Panc1 (cell line): ENCODE measurements at regions not wholly inside any gene's neighbourhood (a gene's known extent, or its start where the extent isn't known, plus 50 kb on each side); places are given as distances from the start of the nearest gene placed in this dataset.

Experiments used
- ATAC-seq: fragments of 200-7000 bp; cut with Tn5 transposase; 2 replicates; pipeline ENCODE4 v1.9.1; 2020; ENCODE audit warnings: mild to moderate bottlenecking, moderate library complexity
- BruUV-seq: library from RNA; stranded (reverse); fragments of 400-500 nt; replicated peaks from 2 replicates; lab custom pipeline; 2021; lab: Mats Ljungman, UMichigan
- CTCF ChIA-PET: fragments of 300-600 bp; sonication (Branson Sonifier 250); formaldehyde crosslinking; loops from one replicate; lab custom pipeline; 2022; ENCODE audit warnings: antibody characterized with exemption; lab: Charles Lee
- POLR2A ChIA-PET: fragments of 300-600 bp; sonication (Branson Sonifier 250); formaldehyde crosslinking; loops from one replicate; lab custom pipeline; 2022; ENCODE audit warnings: antibody characterized with exemption; lab: Charles Lee
- DNase-seq: peaks from one replicate; pipeline ENCODE4 v3.0.0-alpha.2; 2010; ENCODE audit warnings: low read depth, low spot score
- H3K27ac ChIP-seq: 2 replicates; pipeline ENCODE4 v1.5.1; 2011; ENCODE audit warnings: mild to moderate bottlenecking, low read length, inconsistent platforms
- H3K27me3 ChIP-seq: fragments of 200-500 bp; sonication (Bioruptor generic); 2 replicates; pipeline ENCODE4 v1.6.0; 2014; ENCODE audit warnings: low read length, inconsistent platforms; ENCODE audit not compliant: control insufficient read depth, insufficient read depth
- H3K36me3 ChIP-seq: fragments of 200-500 bp; sonication (Bioruptor generic); 2 replicates; pipeline ENCODE4 v1.5.1; 2014; ENCODE audit warnings: inconsistent platforms, mild to moderate bottlenecking, low read length, moderate library complexity; ENCODE audit not compliant: control insufficient read depth, insufficient read depth
- H3K4me1 ChIP-seq: 2 replicates; pipeline ENCODE4 v1.5.1; 2011; ENCODE audit warnings: inconsistent platforms, mild to moderate bottlenecking, low read length, moderate library complexity; ENCODE audit not compliant: control insufficient read depth, insufficient read depth
- H3K4me3 ChIP-seq, 2 experiments: 2 replicates each; pipeline ENCODE4 v1.5.1; 2011 to 2012; ENCODE audit warnings: low read depth in 2 of 2, low read length in 2 of 2, mild to moderate bottlenecking in 2 of 2, inconsistent platforms in 1 of 2, moderate library complexity in 1 of 2
- H3K9me3 ChIP-seq: fragments of 200-500 bp; sonication (Bioruptor generic); 2 replicates; pipeline ENCODE4 v1.5.1; 2014; ENCODE audit warnings: low read depth, mild to moderate bottlenecking, inconsistent platforms, low read length, moderate library complexity; ENCODE audit not compliant: control insufficient read depth, insufficient read depth
- POLR2AphosphoS5 ChIP-seq: IDR thresholded peaks from 2 replicates; pipeline ENCODE4 v1.6.1; 2012; ENCODE audit warnings: mild to moderate bottlenecking, low read depth, low read length, moderate library complexity
- SIN3A ChIP-seq: IDR thresholded peaks from 2 replicates; pipeline ENCODE4 v1.6.1; 2012; ENCODE audit warnings: low read depth, mild to moderate bottlenecking, low read length, moderate library complexity, borderline replicate concordance; ENCODE audit not compliant: insufficient read depth
- TCF7L2 ChIP-seq: IDR thresholded peaks from 2 replicates; pipeline ENCODE4 v1.6.1; 2011; ENCODE audit warnings: mild to moderate bottlenecking, low read depth, low read length, inconsistent platforms
- in situ Hi-C: cut with HindIII; loops from 2 replicates; pipeline ENCODE4 v1.10.0; 2016; ENCODE audit warnings: low sequenced_read_pairs, low pct_unique_long_range_greater_than_20kb
- intact Hi-C: fragments of 100-400 bp; cut with micrococcal nuclease; formaldehyde crosslinking; loops from one replicate; pipeline ENCODE4 v1.10.0; 2022; ENCODE audit not compliant: unreplicated experiment
- TF ChIP-seq, protein P1 (sequence below): fragments of 450-650 bp; IDR thresholded peaks from 2 replicates; pipeline ENCODE4 v1.5.1; 2017; ENCODE audit warnings: mild to moderate bottlenecking
- TF ChIP-seq, protein P2 (sequence below), 2 experiments: IDR thresholded peaks; 2 replicates each; pipeline ENCODE4 v1.6.1; 2011 to 2012; ENCODE audit warnings: low read depth in 2 of 2, control low read depth in 1 of 2, low read length in 1 of 2, mild to moderate bottlenecking in 1 of 2, moderate library complexity in 1 of 2; ENCODE audit not compliant: insufficient read depth in 1 of 2

DNA sequence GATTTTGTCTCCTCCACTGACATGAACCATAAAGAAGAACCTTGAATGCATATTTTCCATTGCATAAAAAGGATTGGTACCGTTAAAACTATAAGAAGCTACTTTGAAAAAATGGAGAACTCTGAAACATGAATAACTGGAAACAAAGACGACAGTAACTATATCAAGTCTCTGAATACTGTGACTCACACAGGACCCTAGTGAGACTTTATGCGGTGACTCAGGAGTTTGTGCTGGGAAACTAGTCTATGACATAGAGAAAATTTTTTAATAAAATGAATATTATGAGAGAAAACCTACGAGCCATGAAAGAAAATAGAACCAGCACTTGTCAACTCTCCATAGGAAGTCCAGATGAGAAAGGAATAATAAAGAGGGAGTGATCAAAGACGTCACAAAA is 339.9 kb upstream of the ADARB2 start:
- no peak overlapping the region for H3K27ac ChIP-seq
- ATAC-seq (no peak), DNase-seq (no peak)
- H3K4me3 ChIP-seq = no peak overlapping the region
- H3K4me1 ChIP-seq = no peaks in the 10 kb centered on the region
- no peaks in the 10 kb centered on the region for H3K36me3 ChIP-seq
- ChIA-PET CTCF (no interaction called here), POLR2A (no interaction called here)
- H3K27me3 ChIP-seq = no peaks in the 10 kb centered on the region
- BruUV-seq = no TSS peak
- intact Hi-C loops = no loop called here
- TF ChIP-seq, protein P1, sequence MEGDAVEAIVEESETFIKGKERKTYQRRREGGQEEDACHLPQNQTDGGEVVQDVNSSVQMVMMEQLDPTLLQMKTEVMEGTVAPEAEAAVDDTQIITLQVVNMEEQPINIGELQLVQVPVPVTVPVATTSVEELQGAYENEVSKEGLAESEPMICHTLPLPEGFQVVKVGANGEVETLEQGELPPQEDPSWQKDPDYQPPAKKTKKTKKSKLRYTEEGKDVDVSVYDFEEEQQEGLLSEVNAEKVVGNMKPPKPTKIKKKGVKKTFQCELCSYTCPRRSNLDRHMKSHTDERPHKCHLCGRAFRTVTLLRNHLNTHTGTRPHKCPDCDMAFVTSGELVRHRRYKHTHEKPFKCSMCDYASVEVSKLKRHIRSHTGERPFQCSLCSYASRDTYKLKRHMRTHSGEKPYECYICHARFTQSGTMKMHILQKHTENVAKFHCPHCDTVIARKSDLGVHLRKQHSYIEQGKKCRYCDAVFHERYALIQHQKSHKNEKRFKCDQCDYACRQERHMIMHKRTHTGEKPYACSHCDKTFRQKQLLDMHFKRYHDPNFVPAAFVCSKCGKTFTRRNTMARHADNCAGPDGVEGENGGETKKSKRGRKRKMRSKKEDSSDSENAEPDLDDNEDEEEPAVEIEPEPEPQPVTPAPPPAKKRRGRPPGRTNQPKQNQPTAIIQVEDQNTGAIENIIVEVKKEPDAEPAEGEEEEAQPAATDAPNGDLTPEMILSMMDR = no peak
- TF ChIP-seq POLR2AphosphoS5 (no peak), TCF7L2 (no peak)
- H3K9me3 ChIP-seq = no peaks in the 10 kb centered on the region
- in situ Hi-C loops = no loop called here

DNA sequence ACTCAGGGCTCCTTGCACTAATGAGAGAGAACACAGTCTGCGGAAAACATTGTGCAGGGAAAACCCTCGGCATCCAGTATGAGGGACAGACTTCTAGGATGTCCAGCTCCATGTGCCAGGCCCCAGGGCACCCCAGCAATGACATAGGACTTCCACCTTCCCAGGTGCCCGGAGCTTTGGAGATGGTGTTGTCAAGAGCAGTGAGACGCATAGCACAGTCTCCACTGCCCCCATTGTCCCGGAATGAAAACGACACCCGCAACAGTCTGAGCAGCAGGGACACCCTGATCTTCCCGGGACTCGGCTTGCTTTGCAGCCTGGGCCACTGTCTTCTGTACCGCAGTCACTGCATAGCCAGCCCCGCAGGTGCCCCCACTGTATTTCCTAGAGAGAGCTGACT is 339.2 kb upstream of the ADARB2 start:
- TF ChIP-seq, protein P2, sequence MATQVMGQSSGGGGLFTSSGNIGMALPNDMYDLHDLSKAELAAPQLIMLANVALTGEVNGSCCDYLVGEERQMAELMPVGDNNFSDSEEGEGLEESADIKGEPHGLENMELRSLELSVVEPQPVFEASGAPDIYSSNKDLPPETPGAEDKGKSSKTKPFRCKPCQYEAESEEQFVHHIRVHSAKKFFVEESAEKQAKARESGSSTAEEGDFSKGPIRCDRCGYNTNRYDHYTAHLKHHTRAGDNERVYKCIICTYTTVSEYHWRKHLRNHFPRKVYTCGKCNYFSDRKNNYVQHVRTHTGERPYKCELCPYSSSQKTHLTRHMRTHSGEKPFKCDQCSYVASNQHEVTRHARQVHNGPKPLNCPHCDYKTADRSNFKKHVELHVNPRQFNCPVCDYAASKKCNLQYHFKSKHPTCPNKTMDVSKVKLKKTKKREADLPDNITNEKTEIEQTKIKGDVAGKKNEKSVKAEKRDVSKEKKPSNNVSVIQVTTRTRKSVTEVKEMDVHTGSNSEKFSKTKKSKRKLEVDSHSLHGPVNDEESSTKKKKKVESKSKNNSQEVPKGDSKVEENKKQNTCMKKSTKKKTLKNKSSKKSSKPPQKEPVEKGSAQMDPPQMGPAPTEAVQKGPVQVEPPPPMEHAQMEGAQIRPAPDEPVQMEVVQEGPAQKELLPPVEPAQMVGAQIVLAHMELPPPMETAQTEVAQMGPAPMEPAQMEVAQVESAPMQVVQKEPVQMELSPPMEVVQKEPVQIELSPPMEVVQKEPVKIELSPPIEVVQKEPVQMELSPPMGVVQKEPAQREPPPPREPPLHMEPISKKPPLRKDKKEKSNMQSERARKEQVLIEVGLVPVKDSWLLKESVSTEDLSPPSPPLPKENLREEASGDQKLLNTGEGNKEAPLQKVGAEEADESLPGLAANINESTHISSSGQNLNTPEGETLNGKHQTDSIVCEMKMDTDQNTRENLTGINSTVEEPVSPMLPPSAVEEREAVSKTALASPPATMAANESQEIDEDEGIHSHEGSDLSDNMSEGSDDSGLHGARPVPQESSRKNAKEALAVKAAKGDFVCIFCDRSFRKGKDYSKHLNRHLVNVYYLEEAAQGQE (IDR thresholded peaks at IDR 0.05; ENCODE audit: insufficient read depth in 1 of 2, low read depth in 2 of 2, low read length in 1 of 2) = no peak
- TF ChIP-seq, protein P1 = no peak
- TF ChIP-seq SIN3A = no peak
- no peak for TF ChIP-seq TCF7L2
- TF ChIP-seq POLR2AphosphoS5 = no peak
- Histone ChIP-seq H3K4me3 (no peak overlapping the region), H3K9me3 (no peaks in the 10 kb centered on the region), H3K4me1 (no peaks in the 10 kb centered on the region), H3K36me3 (no peaks in the 10 kb centered on the region), H3K27ac (no peak overlapping the region), H3K27me3 (no peaks in the 10 kb centered on the region)
- BruUV-seq = no TSS peak
- CTCF ChIA-PET = no interaction called here
- ATAC-seq (no peak), DNase-seq (no peak)
- POLR2A ChIA-PET = no interaction called here
- in situ Hi-C loops (no loop called here), intact Hi-C loops (no loop called here)

DNA sequence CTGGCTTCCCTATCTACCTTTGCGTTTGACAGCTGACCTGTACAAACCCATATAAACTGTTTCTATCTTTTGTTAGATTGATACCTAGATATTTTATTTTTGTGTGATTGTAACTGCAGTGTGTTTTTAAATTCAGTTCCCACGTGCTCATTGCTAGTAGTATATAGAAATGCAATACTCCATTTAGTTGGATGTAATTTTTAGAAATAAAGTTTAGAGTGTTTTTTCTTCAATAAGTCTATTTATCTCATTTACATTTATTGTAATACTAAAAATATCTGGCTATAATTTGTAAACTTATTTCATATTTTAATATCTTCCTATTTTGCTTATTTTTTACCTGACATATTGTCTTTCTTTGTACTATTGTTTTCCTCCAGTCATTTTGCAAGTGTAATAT is 329.7 kb upstream of the ADARB2 start:
- H3K36me3 ChIP-seq = no peaks in the 10 kb centered on the region
- DNase-seq = no peak
- no TSS peak for BruUV-seq
- POLR2A ChIA-PET = no interaction called here
- TF ChIP-seq, protein P2 (IDR thresholded peaks at IDR 0.05; ENCODE audit: insufficient read depth in 1 of 2, low read depth in 2 of 2, low read length in 1 of 2) = no peak
- TF ChIP-seq, protein P1 = no peak
- H3K4me3 ChIP-seq = no peak overlapping the region
- H3K27me3 ChIP-seq = no peaks in the 10 kb centered on the region
- H3K27ac ChIP-seq = no peak overlapping the region
- in situ Hi-C loops (no loop called here), intact Hi-C loops (no loop called here)
- CTCF ChIA-PET = no interaction called here
- H3K4me1 ChIP-seq = no peaks in the 10 kb centered on the region
- H3K9me3 ChIP-seq = no peaks in the 10 kb centered on the region
- no peak for ATAC-seq
